Smooth muscle cell (in vitro differentiated cells): ENCODE measurements at regions not wholly inside any gene's neighbourhood (a gene's known extent, or its start where the extent isn't known, plus 50 kb on each side); places are given as distances from the start of the nearest gene placed in this dataset.
A peak's percentile ranks its signal among the peaks of the same experiment; 100 is the strongest.

Experiments
- DNase-seq: peaks from one replicate; lab custom pipeline; 2025; ENCODE audit not compliant: unreplicated experiment; lab: John Stamatoyannopoulos, UW
- H2AFZ ChIP-seq: fragments of 200-600 bp; sonication (generic); 2 replicates; pipeline ENCODE4 v1.6.0; 2016; ENCODE audit warnings: antibody characterized with exemption, low read depth, mild to moderate bottlenecking
- H3F3A ChIP-seq: fragments of 200-600 bp; sonication (generic); 2 replicates; pipeline ENCODE4 v1.6.0; 2017; ENCODE audit warnings: antibody characterized with exemption, low read depth
- H3K27ac ChIP-seq: fragments of 200-600 bp; sonication (generic); 2 replicates; pipeline ENCODE4 v1.5.1; 2016; ENCODE audit warnings: low read depth, mild to moderate bottlenecking
- H3K27me3 ChIP-seq: fragments of 200-600 bp; sonication (generic); 2 replicates; pipeline ENCODE4 v1.6.1; 2016; ENCODE audit warnings: low read depth, mild to moderate bottlenecking
- H3K36me3 ChIP-seq: fragments of 200-600 bp; sonication (generic); 2 replicates; pipeline ENCODE4 v1.5.1; 2016; ENCODE audit warnings: low read depth
- H3K4me1 ChIP-seq: fragments of 200-600 bp; sonication (generic); 2 replicates; pipeline ENCODE4 v1.5.1; 2016; ENCODE audit warnings: low read depth
- H3K4me2 ChIP-seq: fragments of 200-600 bp; sonication (generic); 2 replicates; pipeline ENCODE4 v1.6.0; 2016; ENCODE audit warnings: mild to moderate bottlenecking
- H3K4me3 ChIP-seq: fragments of 200-600 bp; sonication (generic); 2 replicates; pipeline ENCODE4 v1.5.1; 2016; ENCODE audit warnings: mild to moderate bottlenecking
- H3K79me2 ChIP-seq: fragments of 200-600 bp; sonication (generic); 2 replicates; pipeline ENCODE4 v1.6.0; 2016; ENCODE audit warnings: low read depth, mild to moderate bottlenecking
- H3K9ac ChIP-seq: fragments of 200-600 bp; sonication (generic); 2 replicates; pipeline ENCODE4 v1.6.0; 2016; ENCODE audit warnings: low read depth
- H3K9me3 ChIP-seq: fragments of 200-600 bp; sonication (generic); replicated peaks from 2 replicates; pipeline ENCODE4 v1.5.1; 2016; ENCODE audit warnings: low read depth
- H4K20me1 ChIP-seq: fragments of 200-600 bp; sonication (generic); 2 replicates; pipeline ENCODE4 v1.6.0; 2016; ENCODE audit warnings: low read depth
- CTCF ChIP-seq: fragments of 200-600 bp; sonication (generic); IDR thresholded peaks from 2 replicates; pipeline ENCODE4 v1.5.1; 2017; ENCODE audit warnings: borderline replicate concordance, mild to moderate bottlenecking, antibody characterized with exemption; ENCODE audit not compliant: insufficient read depth, poor library complexity, severe bottlenecking
- WGBS: methylation state at CpG from one replicate; pipeline ENCODE4 v1.1.7; 2016; ENCODE audit warnings: low lambda C conversion rate; 5-methylcytosine and 5-hydroxymethylcytosine counted together

GRCh38 chr4:15317246-15317645 is 110.6 kb upstream of the C1QTNF7 start:
- H3K27ac ChIP-seq = no peak overlapping the region
- peaks cover 6% of the 10 kb centered on the region for H3K4me1 ChIP-seq
- H3K36me3 ChIP-seq = no peaks in the 10 kb centered on the region
- H3K4me3 ChIP-seq = no peak overlapping the region
- TF ChIP-seq CTCF = no peak
- no peak overlapping the region for H3K4me2 ChIP-seq
- DNase-seq = no peak
- no peak overlapping the region for H3K9ac ChIP-seq
- no peaks in the 10 kb centered on the region for H3K27me3 ChIP-seq
- no peaks in the 10 kb centered on the region for H3F3A ChIP-seq
- H4K20me1 ChIP-seq = no peaks in the 10 kb centered on the region
- no peak overlapping the region for H2AFZ ChIP-seq
- 78% methylated on average over 3 of the region's 3 CpGs for WGBS
- H3K9me3 ChIP-seq = no peaks in the 10 kb centered on the region
- H3K79me2 ChIP-seq = no peaks in the 10 kb centered on the region

GRCh38 chr4:15318621-15319348 is 109.0 kb upstream of the C1QTNF7 start:
- 61% methylated on average over 4 of the region's 4 CpGs for WGBS

DNA sequence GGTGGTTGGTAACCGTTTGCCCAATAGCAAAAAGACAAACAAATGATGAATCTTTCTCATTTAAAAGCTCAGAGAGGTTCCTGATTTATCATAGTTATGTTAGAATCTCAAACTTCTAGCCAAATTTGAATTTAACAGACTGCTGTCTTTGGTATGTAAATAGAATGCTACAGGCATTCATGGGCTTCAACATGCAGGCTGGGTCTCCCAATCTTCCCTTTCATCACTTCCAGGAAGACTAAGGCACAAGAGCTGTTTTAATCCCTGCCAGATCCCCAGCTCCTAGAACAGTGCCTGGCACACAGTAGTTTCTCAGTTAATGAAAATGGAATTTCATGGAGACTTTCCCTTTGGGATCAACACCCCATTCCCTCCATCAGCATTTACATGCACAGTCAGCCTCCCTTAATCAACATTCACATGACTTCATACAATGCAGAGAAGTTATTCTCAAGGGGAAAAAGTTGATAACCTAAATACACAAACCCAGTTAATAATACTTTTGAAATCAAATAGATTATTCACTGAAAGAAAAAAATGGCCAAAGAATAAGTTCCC is 107.6 kb upstream of the C1QTNF7 start:
- Histone ChIP-seq H3K4me3 (no peak overlapping the region), H3K27me3 (no peaks in the 10 kb centered on the region), H3K27ac (no peak overlapping the region), H3K9ac (no peak overlapping the region), H2AFZ (no peak overlapping the region), H3K36me3 (no peaks in the 10 kb centered on the region), H4K20me1 (no peaks in the 10 kb centered on the region), H3K4me2 (no peak overlapping the region), H3F3A (no peaks in the 10 kb centered on the region), H3K4me1 (peaks cover 3% of the 10 kb centered on the region), H3K79me2 (no peaks in the 10 kb centered on the region), H3K9me3 (no peaks in the 10 kb centered on the region)
- DNase-seq = no peak
- WGBS = 56% methylated on average over 1 of the region's 1 CpG
- no peak for TF ChIP-seq CTCF

More at GRCh38 chr4:15318621-15319348, 109.0 kb upstream of the C1QTNF7 start:
- H2AFZ ChIP-seq = no peak overlapping the region
- no peaks in the 10 kb centered on the region for H3K9me3 ChIP-seq
- H4K20me1 ChIP-seq = no peaks in the 10 kb centered on the region
- H3K4me3 ChIP-seq = no peak overlapping the region
- H3K36me3 ChIP-seq = no peaks in the 10 kb centered on the region
- TF ChIP-seq CTCF = no peak
- no peaks in the 10 kb centered on the region for H3K27me3 ChIP-seq
- no peak for DNase-seq
- H3K4me1 ChIP-seq = peaks cover 6% of the 10 kb centered on the region
- H3K4me2 ChIP-seq = peak overlapping the region; percentile 8
- no peaks in the 10 kb centered on the region for H3K79me2 ChIP-seq
- no peak overlapping the region for H3K9ac ChIP-seq
- H3K27ac ChIP-seq = no peak overlapping the region
- no peaks in the 10 kb centered on the region for H3F3A ChIP-seq

DNA sequence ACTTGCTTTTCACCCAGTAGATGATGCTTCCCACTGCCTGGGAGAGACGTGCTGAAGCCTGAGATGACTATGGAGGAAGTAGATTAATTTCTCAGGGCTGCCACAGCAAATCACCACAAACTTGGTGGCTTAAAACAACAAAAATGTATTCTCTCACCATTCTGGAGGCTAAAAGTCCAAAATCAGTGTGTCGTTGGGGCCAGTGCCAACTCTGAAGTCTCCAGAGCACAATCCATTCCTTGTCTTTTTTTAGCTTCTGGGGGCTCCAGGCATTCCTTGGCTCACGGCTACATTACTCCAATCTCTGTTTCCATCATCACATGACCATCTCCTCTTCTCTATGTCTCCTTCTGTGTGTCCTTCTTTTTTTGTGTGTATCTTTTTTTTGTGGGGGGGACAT is 105.8 kb upstream of the C1QTNF7 start:
- Histone ChIP-seq H2AFZ (no peak overlapping the region), H3F3A (no peaks in the 10 kb centered on the region), H3K4me1 (no peaks in the 10 kb centered on the region), H4K20me1 (no peaks in the 10 kb centered on the region), H3K9ac (no peak overlapping the region), H3K4me2 (no peak overlapping the region), H3K9me3 (no peaks in the 10 kb centered on the region), H3K4me3 (no peak overlapping the region), H3K27ac (no peak overlapping the region), H3K79me2 (no peaks in the 10 kb centered on the region), H3K27me3 (no peaks in the 10 kb centered on the region), H3K36me3 (no peaks in the 10 kb centered on the region)
- TF ChIP-seq CTCF = no peak
- WGBS = 46% methylated on average over 3 of the region's 3 CpGs
- no peak for DNase-seq
